Esophagus muscularis mucosa (tissue), 4 donors: ENCODE measurements at regions not wholly inside any gene's neighbourhood (a gene's known extent, or its start where the extent isn't known, plus 50 kb on each side); places are given as distances from the start of the nearest gene placed in this dataset.

Experiments used
- EP300 ChIP-seq: sonication (generic); formaldehyde crosslinking; IDR thresholded peaks from one replicate; pipeline ENCODE4 v1.6.1; 2017; ENCODE audit warnings: antibody characterized with exemption
- POLR2A ChIP-seq: fragments of 450-650 bp; IDR thresholded peaks from one replicate; pipeline ENCODE4 v1.6.1; 2017; ENCODE audit warnings: antibody characterized with exemption, moderate library complexity, mild to moderate bottlenecking, low read depth
- TF ChIP-seq, protein P1 (sequence below), 3 experiments: fragments of 200-600 bp in 2 of 3; fragments of 450-650 bp in 1 of 3; sonication (generic) in 2 of 3; IDR thresholded peaks; one replicate each; pipeline ENCODE4 v1.5.1; 2017 to 2019; ENCODE audit warnings: antibody characterized with exemption in 3 of 3, mild to moderate bottlenecking in 2 of 3, moderate library complexity in 1 of 3

DNA sequence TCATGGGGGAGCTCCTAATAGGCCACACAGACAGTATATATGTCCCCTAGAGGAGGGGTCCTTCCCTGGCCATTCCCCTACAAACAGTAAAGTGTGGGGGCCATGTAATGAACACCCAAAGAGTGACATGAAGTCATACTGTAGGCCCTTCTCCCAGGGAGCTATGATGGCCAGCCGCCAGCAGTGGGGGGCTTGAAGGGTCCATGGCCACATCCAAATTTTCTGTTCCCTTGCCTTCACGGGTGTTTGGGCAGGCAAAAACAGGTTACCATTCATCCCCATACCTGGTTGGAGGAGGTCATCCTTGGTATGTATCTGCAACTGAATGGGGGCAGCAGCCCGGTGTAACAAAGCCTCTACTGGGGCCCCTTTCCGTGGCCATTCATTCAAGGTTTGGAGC, 2118.0 kb downstream of the LRRC4C start:
- TF ChIP-seq, protein P1, sequence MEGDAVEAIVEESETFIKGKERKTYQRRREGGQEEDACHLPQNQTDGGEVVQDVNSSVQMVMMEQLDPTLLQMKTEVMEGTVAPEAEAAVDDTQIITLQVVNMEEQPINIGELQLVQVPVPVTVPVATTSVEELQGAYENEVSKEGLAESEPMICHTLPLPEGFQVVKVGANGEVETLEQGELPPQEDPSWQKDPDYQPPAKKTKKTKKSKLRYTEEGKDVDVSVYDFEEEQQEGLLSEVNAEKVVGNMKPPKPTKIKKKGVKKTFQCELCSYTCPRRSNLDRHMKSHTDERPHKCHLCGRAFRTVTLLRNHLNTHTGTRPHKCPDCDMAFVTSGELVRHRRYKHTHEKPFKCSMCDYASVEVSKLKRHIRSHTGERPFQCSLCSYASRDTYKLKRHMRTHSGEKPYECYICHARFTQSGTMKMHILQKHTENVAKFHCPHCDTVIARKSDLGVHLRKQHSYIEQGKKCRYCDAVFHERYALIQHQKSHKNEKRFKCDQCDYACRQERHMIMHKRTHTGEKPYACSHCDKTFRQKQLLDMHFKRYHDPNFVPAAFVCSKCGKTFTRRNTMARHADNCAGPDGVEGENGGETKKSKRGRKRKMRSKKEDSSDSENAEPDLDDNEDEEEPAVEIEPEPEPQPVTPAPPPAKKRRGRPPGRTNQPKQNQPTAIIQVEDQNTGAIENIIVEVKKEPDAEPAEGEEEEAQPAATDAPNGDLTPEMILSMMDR (IDR thresholded peaks at IDR 0.05): no peak
- TF ChIP-seq POLR2A (no peak), EP300 (no peak)
